NCI-H526 (cell line): ENCODE measurements at regions not wholly inside any gene's neighbourhood (a gene's known extent, or its start where the extent isn't known, plus 50 kb on each side); places are given as distances from the start of the nearest gene placed in this dataset.
A peak's percentile ranks its signal among the peaks of the same experiment; 100 is the strongest.

ENCODE experiments used
- DNase-seq, 2 experiments: peaks; one replicate each; lab custom pipeline; 2025; lab: John Stamatoyannopoulos, UW

DNA sequence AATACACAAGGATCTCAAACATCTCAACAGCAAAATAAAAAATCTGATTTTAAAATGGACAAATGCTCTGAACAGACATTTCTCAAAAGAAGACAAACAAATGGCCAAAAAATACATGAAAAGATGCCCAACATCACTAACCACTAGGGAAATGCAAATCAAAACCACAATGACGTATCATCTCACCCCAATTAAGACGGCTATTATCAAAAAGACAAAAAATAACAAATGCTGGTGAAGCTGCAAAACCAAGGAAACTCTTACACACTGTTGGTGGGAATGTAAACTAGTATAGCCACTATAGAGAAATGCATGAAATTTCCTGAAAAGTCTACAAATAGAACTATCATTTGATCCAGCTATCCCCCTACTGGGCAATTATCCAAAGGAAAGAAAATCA lies 145.0 kb downstream of the BTG1 start:
- DNase-seq, result no peak

DNA sequence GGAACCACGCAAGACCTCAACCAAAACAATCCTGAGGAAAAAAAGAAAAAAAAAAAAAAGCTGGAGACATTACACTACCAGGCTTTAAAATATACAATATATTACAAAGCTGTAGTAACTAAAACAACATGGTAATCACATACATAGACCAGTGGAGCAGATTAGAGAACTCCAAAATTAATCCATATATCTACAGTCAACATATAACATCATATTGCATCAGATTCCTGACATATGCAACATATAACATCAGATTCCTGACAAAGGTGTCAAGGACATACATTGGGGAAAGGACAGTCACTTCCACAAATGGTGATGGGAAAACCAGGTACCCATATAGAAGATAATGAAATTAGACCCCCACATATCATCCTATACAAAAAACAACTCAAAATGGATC lies 145.8 kb downstream of the BTG1 start:
- no peak for DNase-seq

DNA sequence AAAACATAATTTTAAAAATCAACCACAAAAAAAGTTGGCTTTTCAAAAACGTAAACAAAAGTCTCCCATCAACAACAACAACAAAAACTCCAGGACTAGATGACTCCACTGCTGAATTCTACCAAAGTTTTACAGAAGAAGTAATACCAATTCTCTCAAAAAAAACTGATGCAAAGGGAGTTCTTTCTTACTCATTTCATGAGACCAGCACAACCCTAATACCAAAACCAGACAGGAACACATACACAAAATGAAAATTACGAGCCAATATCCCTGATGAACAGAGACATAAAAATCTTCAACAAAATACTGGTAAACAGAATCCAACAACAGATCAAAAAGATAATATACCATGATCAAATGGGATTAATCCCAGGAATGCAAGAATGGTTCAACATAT lies 147.3 kb downstream of the BTG1 start:
- DNase-seq, result no peak

DNA sequence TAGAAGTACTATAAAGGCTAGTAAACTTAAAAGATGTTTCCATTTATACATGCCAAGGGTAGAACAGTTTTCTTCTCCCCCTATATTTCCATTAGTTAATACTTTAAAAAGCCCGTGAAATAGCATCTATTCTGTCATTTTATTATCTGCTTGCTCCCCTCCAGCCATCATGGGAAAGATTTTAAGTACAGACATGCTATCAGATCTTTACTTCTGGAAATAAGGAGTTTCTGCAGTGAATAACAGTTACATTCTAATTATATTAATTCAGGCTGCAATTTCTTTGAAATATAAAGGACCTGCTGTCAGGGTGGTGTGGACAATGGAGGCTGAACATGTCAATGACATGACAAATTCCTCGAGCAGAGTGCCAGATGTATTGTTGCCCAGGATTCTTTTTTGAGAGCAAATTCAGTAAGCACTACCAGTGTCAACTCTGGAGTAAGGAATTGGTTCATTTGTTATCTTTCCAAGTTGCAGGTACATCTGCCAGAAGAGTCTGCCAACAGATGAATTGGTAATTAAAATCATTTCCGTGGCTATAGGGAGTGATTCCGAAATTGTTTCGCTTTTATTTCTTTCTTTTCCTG lies 151.3 kb downstream of the BTG1 start:
- DNase-seq, result no peak

DNA sequence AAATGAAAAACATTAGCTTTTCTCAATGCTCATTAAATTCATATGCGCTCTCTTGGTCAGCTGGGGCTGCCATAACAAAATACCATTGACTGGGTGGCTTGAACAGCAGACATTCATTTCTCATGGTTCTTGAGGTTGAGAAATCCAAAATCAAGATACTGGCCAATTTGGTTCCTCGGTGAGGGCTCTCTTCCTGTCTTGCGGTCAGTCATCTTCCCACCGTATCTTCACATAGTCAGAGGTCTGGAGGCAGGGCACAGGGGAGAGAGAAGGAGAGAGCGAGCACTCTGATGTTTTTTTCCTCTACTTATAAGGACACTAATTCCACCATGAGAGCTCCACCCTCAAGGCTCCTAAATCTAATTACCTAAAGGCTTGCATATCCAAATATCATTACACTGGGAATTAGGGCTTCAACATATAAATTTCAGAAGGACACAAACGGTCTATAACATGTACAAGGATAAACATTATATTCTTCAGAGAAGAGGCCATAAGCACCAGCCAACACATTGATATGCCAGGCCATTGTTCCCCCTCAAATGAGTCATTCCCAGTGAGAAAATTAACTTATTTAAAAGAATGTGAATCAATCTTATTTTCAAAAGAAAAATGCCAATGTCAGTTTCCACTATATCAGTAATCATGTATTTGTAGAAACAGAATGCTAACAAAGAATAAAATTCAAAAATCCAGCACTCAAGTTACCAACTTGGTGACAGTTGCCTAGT lies 152.2 kb downstream of the BTG1 start:
- no peak for DNase-seq

DNA sequence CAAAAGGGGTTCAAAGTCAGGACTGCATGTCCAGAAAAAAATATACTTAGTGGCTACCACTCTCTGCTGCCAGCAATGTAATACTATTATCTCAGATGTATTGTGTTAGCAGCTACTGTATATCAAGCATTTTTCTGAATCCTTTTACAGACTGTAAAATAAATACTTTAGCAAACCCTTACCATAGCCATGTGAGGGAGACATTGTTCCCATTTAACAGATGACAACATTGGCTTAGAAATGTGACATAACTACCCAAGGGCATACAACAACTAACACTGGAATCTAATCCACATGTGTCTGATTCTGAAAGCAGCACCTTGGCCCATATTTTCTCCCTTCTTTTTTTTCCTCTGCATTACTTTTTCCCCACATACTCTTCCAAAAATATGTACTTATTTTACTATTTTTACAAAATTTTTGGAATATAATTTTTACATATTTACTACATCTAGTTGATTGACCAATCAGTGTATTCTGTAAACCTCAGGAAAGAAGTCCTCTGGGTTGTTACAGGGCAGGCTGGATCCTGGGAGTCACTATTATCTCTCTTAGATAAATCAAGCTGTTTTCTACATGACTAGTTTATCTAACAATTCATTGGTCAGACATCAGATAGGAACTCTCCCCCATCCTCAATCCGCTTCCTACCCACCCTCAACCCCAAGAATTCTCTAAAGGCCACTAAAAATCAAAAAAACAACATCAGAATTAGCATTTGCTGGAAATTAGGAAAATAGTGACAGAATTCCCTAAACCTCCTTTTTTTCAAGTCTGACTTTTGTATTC lies 154.1 kb downstream of the BTG1 start:
- DNase-seq, result no peak

DNA sequence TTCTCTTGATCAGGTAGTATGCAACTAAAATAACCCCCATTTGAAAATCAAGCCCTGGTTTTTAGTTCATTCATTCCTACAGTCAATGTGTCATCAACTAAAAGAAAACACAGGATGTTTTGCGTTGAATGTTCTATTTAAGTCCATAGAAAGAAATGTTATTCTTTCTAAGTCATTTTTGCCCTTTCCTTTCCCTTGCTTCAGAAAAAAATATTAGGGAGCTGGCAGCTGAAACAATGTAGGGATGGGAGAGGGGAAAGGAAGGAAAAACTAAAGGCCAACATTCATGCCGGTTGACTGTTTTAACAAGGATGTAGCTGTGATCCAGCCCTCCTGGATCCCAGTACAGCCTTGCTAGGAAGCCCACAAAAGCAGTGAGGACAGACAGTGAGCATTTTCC lies 155.1 kb downstream of the BTG1 start:
- no peak for DNase-seq

DNA sequence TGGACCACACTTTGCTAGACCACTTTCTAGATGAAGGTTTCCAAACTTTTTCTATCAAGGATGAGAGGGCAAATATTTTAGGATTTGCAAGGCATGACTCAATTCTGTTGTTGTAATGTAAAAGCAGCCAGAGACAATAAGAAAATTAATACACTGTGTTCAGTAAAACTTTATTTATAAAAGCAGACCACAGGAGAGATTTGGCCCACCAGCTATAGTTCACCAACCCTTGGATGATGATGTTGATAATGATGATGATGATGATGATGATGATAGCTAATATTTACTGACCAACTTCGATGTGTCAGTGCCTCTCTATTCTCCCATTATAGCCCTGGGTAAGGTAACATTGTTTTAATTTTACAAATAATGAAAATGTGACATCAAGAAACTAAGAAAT lies 156.5 kb downstream of the BTG1 start:
- DNase-seq, result no peak

DNA sequence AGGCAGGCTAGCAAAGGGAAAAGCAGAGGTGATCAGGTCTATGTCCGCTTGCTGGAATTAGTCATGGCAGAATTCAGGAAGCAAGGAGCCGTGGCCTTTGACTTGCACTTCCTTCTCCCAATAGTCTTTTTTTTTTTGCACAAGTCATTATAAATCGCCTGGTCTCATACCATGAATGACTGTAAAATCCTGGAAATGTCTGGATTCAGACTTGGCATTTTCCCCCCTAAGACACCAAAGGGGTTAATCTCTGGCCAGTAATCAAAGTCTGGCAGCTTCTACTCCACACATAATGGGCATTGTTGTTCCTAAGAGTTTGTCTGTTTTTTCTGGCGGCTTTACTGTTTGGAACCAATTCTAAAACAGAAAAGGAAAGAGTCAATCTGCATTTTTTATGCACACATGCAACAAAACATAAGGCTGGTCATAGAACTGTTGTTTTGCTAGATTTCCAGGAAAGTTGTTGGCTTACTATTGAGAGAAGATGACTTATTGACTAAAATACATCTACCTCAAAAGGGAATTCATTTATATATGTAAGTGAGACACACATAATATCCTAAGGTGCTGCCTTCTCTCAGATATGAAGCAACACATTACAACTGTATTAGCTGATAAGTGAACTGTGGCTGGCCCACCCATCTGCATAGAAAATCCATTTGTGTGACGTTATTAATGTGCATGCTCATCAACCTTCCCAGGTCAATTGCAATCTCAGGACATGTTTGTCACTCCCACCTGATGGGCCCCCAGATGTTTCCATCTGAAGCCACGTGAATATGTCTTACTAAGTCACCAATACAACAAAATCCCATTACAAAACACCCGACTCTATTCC lies 157.3 kb downstream of the BTG1 start:
- no peak for DNase-seq

DNA sequence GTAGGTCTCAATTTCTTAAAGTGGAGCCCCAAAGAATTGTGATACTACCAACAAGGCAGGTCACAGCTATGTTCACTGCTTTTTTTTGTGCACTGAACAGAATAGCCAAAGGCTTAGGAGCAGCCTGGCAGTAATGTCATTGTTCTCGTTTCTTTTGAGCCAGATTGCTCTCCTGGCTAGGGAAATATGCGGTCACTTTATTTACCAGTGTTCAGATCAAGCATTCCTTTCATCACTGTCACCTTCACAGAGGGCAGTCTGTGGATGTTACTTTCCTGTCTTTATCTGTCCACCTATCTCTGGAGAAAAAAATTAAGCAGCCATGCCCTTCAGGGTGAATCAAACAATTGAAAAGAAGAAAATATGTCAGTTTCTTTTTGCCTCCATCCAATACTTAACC lies 159.6 kb downstream of the BTG1 start:
- DNase-seq, result peak; percentile 74 to 79

DNA sequence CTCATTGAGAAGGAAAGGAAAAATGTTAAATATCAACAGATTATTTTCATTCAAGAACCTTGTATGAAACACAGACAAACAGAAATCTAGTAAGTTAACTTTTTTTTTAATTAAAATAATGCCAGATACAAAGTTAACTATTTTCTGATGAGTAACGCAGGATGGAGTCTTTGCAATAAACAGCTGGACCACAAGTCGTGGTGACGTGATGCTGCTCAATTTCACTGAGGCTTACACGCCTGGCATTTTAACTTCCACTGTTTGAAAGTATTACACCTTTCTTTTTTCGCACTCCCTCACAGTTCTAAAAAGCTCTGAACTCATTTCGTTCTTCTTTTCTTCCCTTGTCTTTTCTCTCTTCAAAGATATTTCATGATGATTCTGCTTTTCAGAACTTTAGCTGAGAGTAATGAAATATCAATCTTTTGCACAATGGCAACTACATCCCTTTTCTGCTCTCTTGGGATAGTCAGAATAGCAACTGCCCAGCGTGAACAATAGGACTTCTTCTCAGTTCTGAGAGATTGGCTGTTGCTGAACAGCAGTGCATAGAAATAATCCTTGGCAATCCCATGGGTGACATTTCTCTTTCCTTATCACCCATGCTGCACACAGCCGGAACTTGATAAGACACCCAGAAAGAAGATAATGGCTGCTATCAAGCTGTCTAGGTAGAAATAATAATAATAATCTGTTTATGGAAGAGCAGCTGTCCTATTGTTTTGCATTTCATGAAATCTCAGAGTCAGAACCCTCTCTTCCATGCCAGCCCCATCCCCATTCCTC lies 160.5 kb downstream of the BTG1 start:
- DNase-seq, result peak in 1 of 2 experiments; percentile 21

DNA sequence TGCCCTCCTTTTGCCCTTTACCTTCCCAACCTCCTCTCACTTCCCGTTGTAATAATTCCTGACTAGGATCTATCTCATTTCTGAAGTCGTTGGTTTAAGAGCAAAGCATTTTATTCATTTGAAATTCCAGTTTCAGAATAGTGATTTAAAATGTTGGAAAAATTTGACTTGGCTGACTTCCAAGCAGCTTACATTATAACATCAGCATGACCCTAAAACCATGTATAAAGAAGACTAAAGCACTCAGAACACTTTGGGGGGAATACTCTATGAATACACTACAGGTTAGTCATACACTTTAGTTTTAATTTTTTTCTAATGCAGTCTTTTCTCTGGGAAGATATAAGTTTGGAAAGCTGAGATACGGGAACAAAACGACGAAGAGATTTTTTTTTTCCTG lies 161.1 kb downstream of the BTG1 start:
- no peak for DNase-seq

DNA sequence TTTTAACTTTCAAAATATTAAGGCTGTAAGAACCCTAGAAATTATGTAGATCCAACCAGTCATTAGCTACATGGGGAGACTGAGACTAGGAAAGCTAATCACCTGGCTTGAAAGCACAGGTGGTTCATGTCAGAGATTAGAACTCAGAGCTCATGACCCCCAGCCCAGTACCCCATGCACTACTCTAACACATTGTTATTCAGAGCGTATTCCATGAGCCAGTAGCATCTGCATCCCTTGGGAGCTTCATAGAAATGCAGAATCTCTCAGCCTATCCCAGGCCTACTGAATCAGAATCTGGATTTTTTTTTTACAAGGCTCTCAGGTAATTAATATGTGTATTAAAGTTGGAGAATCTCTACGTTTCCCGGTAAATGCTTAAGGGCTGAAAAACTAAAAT lies 161.7 kb downstream of the BTG1 start:
- no peak for DNase-seq

DNA sequence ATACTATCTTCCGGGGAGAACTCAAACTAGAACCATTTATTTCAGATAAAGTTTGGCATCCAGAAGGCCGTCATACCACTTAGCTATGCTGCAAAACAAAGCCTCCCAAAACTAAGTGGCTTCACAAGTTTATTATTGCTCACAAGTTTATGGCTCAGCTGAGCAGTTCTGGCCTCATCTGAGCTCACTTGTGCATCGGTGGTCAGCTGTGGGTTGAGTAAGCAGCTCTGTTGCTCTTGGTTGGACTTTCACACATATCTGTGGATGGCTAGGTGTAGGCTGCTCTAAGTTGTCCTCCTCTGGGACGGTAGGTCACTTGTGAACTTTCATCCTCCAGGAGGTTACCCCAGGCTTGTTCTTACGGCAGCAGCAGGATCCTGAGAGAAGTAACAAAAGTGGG lies 162.7 kb downstream of the BTG1 start:
- no peak for DNase-seq

DNA sequence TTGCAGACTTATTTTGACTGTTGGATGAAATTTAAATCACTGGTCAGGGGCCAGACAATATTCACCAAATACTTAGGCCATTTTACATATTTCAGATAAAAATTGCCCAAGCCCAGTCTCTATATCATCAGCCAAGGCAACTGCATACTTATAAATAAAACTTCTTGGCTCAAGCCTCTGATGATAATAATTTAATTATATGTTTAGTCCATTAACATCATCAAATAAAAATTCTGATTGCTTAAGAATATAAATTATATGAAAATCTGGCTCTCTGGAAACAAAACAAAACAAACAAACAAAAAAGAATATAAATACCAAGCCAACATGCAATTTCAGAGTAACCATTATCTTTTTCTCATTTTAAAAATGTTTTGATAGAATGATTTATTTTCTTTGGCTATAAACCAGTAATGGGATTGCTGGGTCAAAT lies 165.2 kb downstream of the BTG1 start:
- no peak for DNase-seq

DNA sequence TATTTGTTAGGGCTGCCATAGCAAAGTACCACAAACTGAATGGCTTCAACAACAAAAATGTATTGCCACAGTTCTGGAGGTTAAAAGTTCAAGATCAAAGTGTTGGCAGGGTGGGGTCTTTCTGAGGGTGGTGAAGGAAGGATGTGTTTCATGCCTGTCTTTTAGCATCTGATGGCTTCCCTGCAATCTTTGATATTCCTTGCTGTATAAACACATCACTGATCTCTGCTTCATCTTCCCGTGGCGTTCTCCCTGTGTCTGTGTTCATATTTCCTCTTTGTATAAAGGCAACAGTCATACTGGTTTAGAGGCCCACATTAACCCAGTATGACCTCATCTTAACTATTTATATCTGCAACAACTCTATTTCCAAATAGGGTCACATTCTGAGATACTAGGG lies 167.5 kb downstream of the BTG1 start:
- DNase-seq, result no peak

DNA sequence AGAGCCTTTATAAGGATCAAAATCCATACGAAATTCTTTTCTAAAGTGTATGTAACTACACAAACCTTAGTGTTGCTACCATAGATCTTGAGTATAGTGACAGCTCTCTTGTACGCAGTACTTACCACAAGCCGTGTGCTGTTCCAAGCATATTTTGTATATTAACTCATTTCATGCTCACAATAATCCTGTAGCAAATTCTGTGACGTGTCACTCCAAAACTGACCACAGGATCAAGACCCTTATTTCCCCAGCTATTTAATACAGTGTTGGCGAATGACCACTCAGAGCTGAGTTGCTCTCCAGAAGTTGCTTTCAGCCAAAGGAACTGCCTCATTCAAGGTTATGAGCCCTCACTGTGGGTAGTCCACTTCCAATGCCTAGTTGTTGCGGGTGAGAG lies 169.8 kb downstream of the BTG1 start:
- DNase-seq, result no peak

DNA sequence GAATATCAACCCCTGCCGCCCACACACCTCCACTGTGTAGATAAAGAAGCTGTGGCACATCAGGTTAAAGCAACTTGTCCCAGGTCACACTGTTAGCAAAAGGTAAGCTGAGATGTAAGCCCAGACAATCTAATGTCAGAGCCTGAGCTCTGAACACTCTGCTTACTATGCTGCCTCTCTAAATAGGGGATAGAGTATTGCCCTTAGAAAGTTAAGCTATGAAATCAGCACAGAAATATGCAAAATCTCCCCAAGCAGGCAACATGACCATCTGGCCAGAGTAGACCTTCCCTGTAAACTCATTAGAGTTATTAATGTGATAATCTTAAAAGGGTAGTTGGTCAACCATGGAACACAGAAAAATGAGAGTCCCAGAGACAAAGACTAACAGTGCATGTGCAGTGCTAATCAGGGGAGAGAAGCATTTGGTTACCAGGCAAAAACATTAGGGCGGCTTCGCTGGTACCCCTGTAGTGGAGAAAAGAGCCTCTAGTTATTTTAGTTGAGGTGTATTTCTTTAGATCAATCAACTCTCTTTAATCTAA lies 171.0 kb downstream of the BTG1 start:
- no peak for DNase-seq

DNA sequence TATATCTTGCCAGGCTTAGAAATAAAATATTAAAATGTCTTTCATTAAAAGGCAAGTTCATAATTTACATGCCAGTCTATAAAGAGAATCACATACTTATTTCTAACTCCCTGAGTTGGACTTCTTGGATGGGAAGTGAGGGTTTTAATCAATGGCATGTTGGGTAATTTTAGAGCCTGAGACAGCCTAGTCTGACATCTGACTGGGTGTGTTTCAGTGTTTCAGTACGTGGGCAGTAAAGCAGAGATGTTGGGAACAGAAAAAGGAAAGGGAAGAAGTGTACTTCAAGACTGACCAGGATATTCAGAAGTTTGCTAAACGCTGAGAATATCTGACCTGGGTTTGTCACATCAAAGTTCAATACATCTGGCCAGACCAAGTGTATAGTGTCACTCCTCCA lies 171.8 kb downstream of the BTG1 start:
- DNase-seq, result no peak

DNA sequence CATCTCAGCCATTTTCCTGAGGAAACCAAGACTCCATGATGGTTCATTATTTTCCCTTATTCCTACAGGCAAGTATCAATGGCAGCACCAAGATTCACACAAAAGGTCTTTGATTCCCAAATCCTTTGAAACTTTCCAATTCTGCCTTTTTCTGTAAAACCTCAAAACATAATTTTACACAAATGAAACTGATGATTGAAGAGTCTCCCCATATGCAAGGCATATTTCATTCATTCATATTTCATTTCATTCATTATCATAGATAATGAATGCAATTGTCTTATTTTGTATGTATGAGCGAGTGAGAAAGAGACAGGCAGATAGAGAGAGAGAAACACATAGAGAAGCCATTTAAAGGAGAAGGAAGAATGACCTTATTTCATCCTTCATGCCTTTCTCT lies 172.8 kb downstream of the BTG1 start:
- no peak for DNase-seq

DNA sequence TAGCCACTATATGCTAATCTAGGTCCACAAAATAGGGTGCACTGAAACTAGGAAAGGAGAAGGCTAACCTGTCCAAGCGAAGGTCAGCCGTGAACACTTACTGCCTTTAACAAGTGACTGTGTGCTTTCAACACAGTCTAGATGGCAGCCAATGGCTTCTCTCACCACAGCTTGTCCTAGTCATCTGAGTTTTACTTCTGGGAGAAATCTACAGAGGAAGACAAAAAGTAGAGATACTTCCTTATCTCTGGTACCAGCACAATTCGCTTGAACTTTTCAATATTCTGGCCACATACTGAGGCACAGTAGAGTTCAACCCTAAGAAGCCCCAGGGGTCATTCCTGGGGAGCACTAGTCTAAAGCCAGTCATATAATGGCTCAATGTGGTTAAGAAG lies 176.9 kb downstream of the BTG1 start:
- no peak for DNase-seq
